ENCODE measurements at regions not wholly inside any gene's neighbourhood (a gene's known extent, or its start where the extent isn't known, plus 50 kb on each side); places are given as distances from the start of the nearest gene placed in this dataset.

DNA sequence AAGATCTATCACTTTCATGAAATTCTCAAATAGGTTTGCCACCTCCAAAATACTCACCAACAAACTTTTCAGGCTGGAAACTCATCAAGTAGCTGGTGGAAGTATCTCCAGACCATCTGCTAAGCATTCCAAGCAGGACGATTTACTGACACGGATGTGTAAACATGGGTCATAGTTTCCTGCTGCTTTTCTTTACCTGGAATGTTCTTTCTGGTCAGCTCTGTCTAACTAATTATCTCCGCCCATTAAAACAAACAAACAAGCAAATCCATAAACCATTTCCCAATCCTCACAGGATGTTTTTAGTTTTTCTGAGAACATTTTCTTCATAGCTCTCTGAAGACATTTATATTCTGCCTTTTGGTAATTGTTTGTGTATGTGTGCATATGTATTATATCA, 397.0 kb downstream of the METTL15 start (continued):
- TF ChIP-seq, protein P1, sequence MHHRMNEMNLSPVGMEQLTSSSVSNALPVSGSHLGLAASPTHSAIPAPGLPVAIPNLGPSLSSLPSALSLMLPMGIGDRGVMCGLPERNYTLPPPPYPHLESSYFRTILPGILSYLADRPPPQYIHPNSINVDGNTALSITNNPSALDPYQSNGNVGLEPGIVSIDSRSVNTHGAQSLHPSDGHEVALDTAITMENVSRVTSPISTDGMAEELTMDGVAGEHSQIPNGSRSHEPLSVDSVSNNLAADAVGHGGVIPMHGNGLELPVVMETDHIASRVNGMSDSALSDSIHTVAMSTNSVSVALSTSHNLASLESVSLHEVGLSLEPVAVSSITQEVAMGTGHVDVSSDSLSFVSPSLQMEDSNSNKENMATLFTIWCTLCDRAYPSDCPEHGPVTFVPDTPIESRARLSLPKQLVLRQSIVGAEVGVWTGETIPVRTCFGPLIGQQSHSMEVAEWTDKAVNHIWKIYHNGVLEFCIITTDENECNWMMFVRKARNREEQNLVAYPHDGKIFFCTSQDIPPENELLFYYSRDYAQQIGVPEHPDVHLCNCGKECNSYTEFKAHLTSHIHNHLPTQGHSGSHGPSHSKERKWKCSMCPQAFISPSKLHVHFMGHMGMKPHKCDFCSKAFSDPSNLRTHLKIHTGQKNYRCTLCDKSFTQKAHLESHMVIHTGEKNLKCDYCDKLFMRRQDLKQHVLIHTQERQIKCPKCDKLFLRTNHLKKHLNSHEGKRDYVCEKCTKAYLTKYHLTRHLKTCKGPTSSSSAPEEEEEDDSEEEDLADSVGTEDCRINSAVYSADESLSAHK (tag by site-specific recombination; IDR thresholded peaks at IDR 0.05), result no peak

DNA sequence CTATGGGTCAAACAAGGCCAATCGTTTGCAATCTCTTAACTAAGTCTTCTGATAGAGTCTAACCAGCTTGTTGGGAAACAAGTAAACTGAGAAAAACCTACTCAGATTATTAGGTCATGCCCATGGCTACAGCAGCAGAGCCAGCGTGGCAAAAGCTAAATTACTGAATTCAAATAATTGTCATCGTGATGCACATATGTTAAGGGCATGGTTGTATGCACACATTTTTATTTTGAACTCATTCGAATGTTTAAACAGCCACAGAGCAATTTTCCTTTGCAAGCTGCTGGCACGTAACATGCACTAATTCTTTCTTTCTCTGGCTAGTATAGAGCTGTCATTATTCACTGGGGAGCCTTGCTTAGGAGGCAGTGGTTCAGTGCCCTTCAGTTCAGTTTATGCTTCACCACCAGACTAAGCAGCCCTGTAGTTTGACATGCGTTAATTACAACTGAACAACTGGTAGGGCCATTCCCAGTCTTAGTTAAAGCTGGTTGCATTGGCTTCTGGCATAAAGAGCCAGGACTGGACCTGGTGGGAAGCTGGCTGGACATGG, 396.4 kb downstream of the METTL15 start:
- H3K4me3 ChIP-seq (ENCODE audit: low read depth, low read length), result no peak overlapping the region
- H3K27ac ChIP-seq (ENCODE audit: extremely low read depth, low read depth, low read length), result no peak overlapping the region
- TF ChIP-seq, protein P2, sequence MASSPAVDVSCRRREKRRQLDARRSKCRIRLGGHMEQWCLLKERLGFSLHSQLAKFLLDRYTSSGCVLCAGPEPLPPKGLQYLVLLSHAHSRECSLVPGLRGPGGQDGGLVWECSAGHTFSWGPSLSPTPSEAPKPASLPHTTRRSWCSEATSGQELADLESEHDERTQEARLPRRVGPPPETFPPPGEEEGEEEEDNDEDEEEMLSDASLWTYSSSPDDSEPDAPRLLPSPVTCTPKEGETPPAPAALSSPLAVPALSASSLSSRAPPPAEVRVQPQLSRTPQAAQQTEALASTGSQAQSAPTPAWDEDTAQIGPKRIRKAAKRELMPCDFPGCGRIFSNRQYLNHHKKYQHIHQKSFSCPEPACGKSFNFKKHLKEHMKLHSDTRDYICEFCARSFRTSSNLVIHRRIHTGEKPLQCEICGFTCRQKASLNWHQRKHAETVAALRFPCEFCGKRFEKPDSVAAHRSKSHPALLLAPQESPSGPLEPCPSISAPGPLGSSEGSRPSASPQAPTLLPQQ (tag by site-specific recombination; IDR thresholded peaks at IDR 0.05), result no peak
- TF ChIP-seq ZBTB44 (tag by site-specific recombination; IDR thresholded peaks at IDR 0.05) (no peak), ZNF548 (tag by site-specific recombination; IDR thresholded peaks at IDR 0.05) (no peak), ZBTB20 (tag by site-specific recombination; IDR thresholded peaks at IDR 0.05) (no peak), KLF7 (tag by site-specific recombination; IDR thresholded peaks at IDR 0.05; ENCODE audit: borderline replicate concordance) (no peak), ZNF184 (tag by site-specific recombination; IDR thresholded peaks at IDR 0.05) (no peak)
- POLR2A ChIA-PET, result no interaction called here
- CTCF ChIA-PET, result interaction anchor here (1.2 kb wide), 1 partner anchor 27 kb away, joined by 5 read pairs; no protein-coding TSS in a partner anchor
- H3K4me1 ChIP-seq (ENCODE audit: control insufficient read depth, insufficient read depth, low read length), result no peaks in the 10 kb centered on the region
- H3K36me3 ChIP-seq (ENCODE audit: control insufficient read depth in 2 of 2, insufficient read depth in 1 of 2, low read length in 2 of 2), result no peaks in the 10 kb centered on the region
- H3K9me3 ChIP-seq (ENCODE audit: control insufficient read depth, insufficient read depth, low read depth, low read length), result no peaks in the 10 kb centered on the region

DNA sequence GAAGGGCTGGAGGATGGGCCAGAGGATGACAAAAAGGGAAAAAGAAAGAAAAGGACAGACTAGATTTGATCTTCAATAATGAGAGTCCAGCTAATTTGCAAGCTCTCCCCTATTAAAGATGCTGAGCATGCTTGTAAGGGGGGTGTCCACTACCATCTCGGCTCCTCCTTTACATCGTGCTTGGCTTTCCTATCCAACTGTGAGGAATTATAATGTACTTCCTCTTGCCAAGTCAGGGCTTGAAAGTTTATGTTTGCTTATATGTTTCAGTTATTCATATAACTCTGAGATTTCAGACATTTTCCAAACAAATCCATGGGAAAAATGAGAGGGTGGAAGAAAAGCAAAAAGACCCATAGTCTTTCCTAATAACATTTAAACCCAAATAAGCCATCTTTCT, 387.1 kb downstream of the METTL15 start:
- H3K9me3 ChIP-seq (ENCODE audit: control insufficient read depth, insufficient read depth, low read depth, low read length), result no peaks in the 10 kb centered on the region
- H3K36me3 ChIP-seq (ENCODE audit: control insufficient read depth in 2 of 2, insufficient read depth in 1 of 2, low read length in 2 of 2), result no peaks in the 10 kb centered on the region
- no peak overlapping the region for H3K27ac ChIP-seq (ENCODE audit: extremely low read depth, low read depth, low read length)
- ChIA-PET POLR2A (no interaction called here), CTCF (no interaction called here)
- no peak overlapping the region for H3K4me3 ChIP-seq (ENCODE audit: low read depth, low read length)
- H3K4me1 ChIP-seq (ENCODE audit: control insufficient read depth, insufficient read depth, low read length), result no peaks in the 10 kb centered on the region
- TF ChIP-seq GLIS2 (tag by site-specific recombination; IDR thresholded peaks at IDR 0.05), result no peak
- no peak for TF ChIP-seq ZNF624 (tag by site-specific recombination; IDR thresholded peaks at IDR 0.05)
- no peak for TF ChIP-seq ZNF433 (tag by site-specific recombination; IDR thresholded peaks at IDR 0.05; ENCODE audit: low read depth)
- no peak for TF ChIP-seq ZFP3 (tag by site-specific recombination; IDR thresholded peaks at IDR 0.05; ENCODE audit: low read depth)
- no peak for TF ChIP-seq ZNF138 (tag by site-specific recombination; IDR thresholded peaks at IDR 0.05; ENCODE audit: borderline replicate concordance)
- no peak for TF ChIP-seq ZNF561 (tag by site-specific recombination; IDR thresholded peaks at IDR 0.05; ENCODE audit: borderline replicate concordance)

DNA sequence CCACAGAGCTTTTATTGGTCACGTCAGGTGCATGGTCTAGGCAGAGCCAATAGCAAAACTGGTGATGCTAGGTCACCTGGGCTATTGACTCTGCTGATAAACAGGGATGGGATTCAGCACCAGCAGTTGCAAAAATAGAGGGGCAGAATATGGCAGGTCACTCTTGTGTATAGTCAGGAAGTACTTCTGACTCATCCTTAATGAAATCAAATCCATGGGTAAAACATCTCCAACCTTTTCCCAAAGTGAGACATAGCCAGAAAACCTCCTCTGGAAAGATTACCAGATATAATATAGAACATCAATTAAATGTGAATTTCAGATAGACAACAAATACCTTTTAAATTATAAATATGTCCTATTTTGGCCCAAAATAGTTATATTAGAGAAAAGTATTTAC, 383.2 kb downstream of the METTL15 start:
- H3K4me3 ChIP-seq (ENCODE audit: low read depth, low read length), result no peak overlapping the region
- no peaks in the 10 kb centered on the region for H3K36me3 ChIP-seq (ENCODE audit: control insufficient read depth in 2 of 2, insufficient read depth in 1 of 2, low read length in 2 of 2)
- H3K4me1 ChIP-seq (ENCODE audit: control insufficient read depth, insufficient read depth, low read length), result no peaks in the 10 kb centered on the region
- POLR2A ChIA-PET, result no interaction called here
- no peak for TF ChIP-seq BCL11A (tag by site-specific recombination; IDR thresholded peaks at IDR 0.05; ENCODE audit: low read depth)
- no peak for TF ChIP-seq MZF1 (tag by site-specific recombination; IDR thresholded peaks at IDR 0.05; ENCODE audit: borderline replicate concordance)
- TF ChIP-seq PBX3 (CRISPR knock-in tag; IDR thresholded peaks at IDR 0.05), result no peak
- TF ChIP-seq ZNF175 (tag by site-specific recombination; IDR thresholded peaks at IDR 0.05), result no peak
- TF ChIP-seq SETDB1 (IDR thresholded peaks at IDR 0.05; ENCODE audit: insufficient read length, low read length), result no peak
- no peak for TF ChIP-seq SCRT2 (tag by site-specific recombination; IDR thresholded peaks at IDR 0.05)
- no peak overlapping the region for H3K27ac ChIP-seq (ENCODE audit: extremely low read depth, low read depth, low read length)
- no peaks in the 10 kb centered on the region for H3K9me3 ChIP-seq (ENCODE audit: control insufficient read depth, insufficient read depth, low read depth, low read length)
- CTCF ChIA-PET, result interaction anchor here (0.6 kb wide), 1 partner anchor 26 kb away, joined by 4 read pairs; no protein-coding TSS in a partner anchor
